Thyroid gland (tissue), 4 donors: ENCODE measurements at regions not wholly inside any gene's neighbourhood (a gene's known extent, or its start where the extent isn't known, plus 50 kb on each side); places are given as distances from the start of the nearest gene placed in this dataset.

ENCODE experiments used
- DNase-seq, 2 donors: peaks; one replicate each; pipeline ENCODE4 v3.0.0-alpha.2; 2019
- H3K27ac ChIP-seq, 3 donors: fragments of 200-600 bp; sonication (generic); 1 replicate in 2 of 3; 2 replicates in 1 of 3; pipeline ENCODE4 v1.5.1; 2016 to 2019; ENCODE audit warnings: mild to moderate bottlenecking in 1 of 3, moderate library complexity in 1 of 3
- H3K27me3 ChIP-seq: fragments of 200-600 bp; sonication (generic); one replicate; pipeline ENCODE4 v1.5.1; 2019
- H3K36me3 ChIP-seq, 2 donors: fragments of 200-600 bp; sonication (generic); one replicate each; pipeline ENCODE4 v1.5.1; 2016 to 2019
- H3K4me1 ChIP-seq, 2 donors: fragments of 200-600 bp; sonication (generic); one replicate each; pipeline ENCODE4 v1.5.1; 2017 to 2019
- H3K4me3 ChIP-seq, 3 donors: fragments of 200-600 bp; sonication (generic); replicated peaks in 1 of 3; 1 replicate in 2 of 3; 2 replicates in 1 of 3; pipeline ENCODE4 v1.5.1; 2016; ENCODE audit warnings: mild to moderate bottlenecking in 1 of 3
- H3K9me3 ChIP-seq: fragments of 200-600 bp; sonication (generic); one replicate; pipeline ENCODE4 v1.5.1; 2017
- CTCF ChIP-seq, 6 experiments: fragments of 200-600 bp in 3 of 6; fragments of 450-650 bp in 3 of 6; sonication (generic) in 3 of 6; IDR thresholded peaks; one replicate each; pipeline ENCODE4 v1.5.1; 2016 to 2019; ENCODE audit warnings: antibody characterized with exemption in 6 of 6, mild to moderate bottlenecking in 2 of 6, inconsistent platforms in 1 of 6, moderate library complexity in 1 of 6
- POLR2A ChIP-seq, 2 donors: fragments of 450-650 bp; IDR thresholded peaks; one replicate each; pipeline ENCODE4 v1.6.1; 2017; ENCODE audit warnings: antibody characterized with exemption in 2 of 2, mild to moderate bottlenecking in 2 of 2, moderate library complexity in 1 of 2
- WGBS, 2 donors: methylation state at CpG; one replicate each; pipeline ENCODE4 v1.1.5; 2017; 5-methylcytosine and 5-hydroxymethylcytosine counted together
- intact Hi-C: fragments of 100-400 bp; cut with DNase I; formaldehyde crosslinking; loops from one replicate; pipeline ENCODE4 v1.15.1; 2023

GRCh38 chr20:54344832-54345231 lies 130.6 kb upstream of the DOK5 start:
- H3K4me1 ChIP-seq = no peaks in the 10 kb centered on the region
- H3K4me3 ChIP-seq = no peak overlapping the region
- H3K36me3 ChIP-seq = no peaks in the 10 kb centered on the region
- H3K27ac ChIP-seq = no peak overlapping the region
- 72 to 80% methylated on average over 2 of the region's 2 CpGs for WGBS, 2 donors
- TF ChIP-seq POLR2A (IDR thresholded peaks at IDR 0.05) (no peak), CTCF (IDR thresholded peaks at IDR 0.05) (no peak)
- DNase-seq = no peak
- H3K9me3 ChIP-seq = no peaks in the 10 kb centered on the region
- intact Hi-C loops = no loop called here
- no peaks in the 10 kb centered on the region for H3K27me3 ChIP-seq

DNA sequence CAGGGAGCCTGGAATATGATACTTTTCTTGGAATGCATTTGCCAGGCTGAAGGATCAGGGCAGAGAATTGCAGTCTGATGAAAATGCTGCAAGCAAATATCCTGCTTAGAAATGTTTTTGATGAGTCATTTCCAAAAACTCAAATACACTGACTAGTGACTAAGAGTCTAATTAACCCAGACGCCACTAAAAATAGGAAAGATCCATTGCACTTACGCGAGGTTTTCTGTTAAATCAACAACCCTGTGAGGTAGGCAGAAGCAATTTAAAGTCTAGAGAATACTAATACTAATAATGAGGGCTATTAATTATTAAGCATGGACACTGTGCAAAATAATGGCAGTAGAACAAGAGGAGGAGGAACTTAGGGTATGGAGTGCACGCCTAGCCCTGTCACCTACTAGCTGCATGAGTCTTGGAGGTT lies 130.1 kb upstream of the DOK5 start:
- intact Hi-C loops = no loop called here
- no peak overlapping the region for H3K27ac ChIP-seq
- no peak overlapping the region for H3K4me3 ChIP-seq
- H3K9me3 ChIP-seq = no peaks in the 10 kb centered on the region
- TF ChIP-seq CTCF (IDR thresholded peaks at IDR 0.05) = no peak
- no peak for TF ChIP-seq POLR2A (IDR thresholded peaks at IDR 0.05)
- 55 to 63% methylated on average over 4 of the region's 4 CpGs for WGBS, 2 donors
- no peaks in the 10 kb centered on the region for H3K36me3 ChIP-seq
- no peaks in the 10 kb centered on the region for H3K4me1 ChIP-seq
- DNase-seq = no peak
- no peaks in the 10 kb centered on the region for H3K27me3 ChIP-seq

DNA sequence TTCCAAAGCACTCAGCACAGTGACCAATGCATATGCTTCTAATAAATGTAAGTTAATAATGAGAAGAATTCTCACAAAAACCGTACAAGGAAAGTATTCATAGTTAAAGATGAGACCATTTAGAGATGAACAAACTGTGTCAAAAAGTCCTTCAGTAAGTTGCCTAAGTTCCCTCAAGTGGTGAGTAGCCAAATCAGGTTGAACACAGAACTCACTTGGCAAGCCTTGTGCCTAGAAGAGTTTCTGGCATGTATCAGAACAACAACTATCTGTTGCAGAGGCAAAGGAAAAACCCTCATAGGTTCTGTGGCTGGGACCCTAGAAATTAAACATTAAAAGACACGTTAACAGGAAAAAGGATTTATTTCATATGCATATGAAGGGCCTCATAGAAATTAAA lies 129.6 kb upstream of the DOK5 start:
- H3K27me3 ChIP-seq = no peaks in the 10 kb centered on the region
- H3K27ac ChIP-seq = no peak overlapping the region
- 61 to 68% methylated on average over 2 of the region's 2 CpGs for WGBS, 2 donors
- H3K4me1 ChIP-seq = no peaks in the 10 kb centered on the region
- DNase-seq = no peak
- no peak overlapping the region for H3K4me3 ChIP-seq
- H3K36me3 ChIP-seq = no peaks in the 10 kb centered on the region
- no peak for TF ChIP-seq POLR2A (IDR thresholded peaks at IDR 0.05)
- no peak for TF ChIP-seq CTCF (IDR thresholded peaks at IDR 0.05)
- intact Hi-C loops = no loop called here
- H3K9me3 ChIP-seq = no peaks in the 10 kb centered on the region

DNA sequence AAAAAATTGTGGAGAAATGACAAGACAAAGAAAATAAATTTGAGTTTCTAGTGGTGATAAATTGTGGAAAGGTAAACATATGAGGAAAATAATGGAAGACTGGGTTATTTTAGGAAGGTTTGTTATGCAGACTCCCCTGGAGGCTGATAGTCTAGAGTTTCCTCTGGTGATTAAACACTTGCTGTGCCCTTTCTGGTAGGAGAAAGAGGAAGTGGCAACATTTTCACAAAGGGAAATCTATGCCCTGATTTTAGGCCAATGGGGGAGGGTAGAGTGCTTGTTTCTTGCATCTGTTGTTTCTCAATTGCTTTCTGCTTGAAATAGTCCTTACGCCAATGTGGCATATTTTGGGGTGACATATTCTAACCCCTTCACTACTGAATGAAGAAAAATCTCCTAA lies 129.1 kb upstream of the DOK5 start:
- WGBS, 2 donors = 93 to 95% methylated on average over 1 of the region's 1 CpG
- TF ChIP-seq CTCF (IDR thresholded peaks at IDR 0.05) = no peak
- no peak for TF ChIP-seq POLR2A (IDR thresholded peaks at IDR 0.05)
- H3K36me3 ChIP-seq = no peaks in the 10 kb centered on the region
- intact Hi-C loops = no loop called here
- no peak overlapping the region for H3K4me3 ChIP-seq
- DNase-seq = no peak
- no peak overlapping the region for H3K27ac ChIP-seq
- H3K9me3 ChIP-seq = no peaks in the 10 kb centered on the region
- no peaks in the 10 kb centered on the region for H3K4me1 ChIP-seq
- no peaks in the 10 kb centered on the region for H3K27me3 ChIP-seq

GRCh38 chr20:54347166-54347833 lies 128.1 kb upstream of the DOK5 start:
- no peak for TF ChIP-seq CTCF (IDR thresholded peaks at IDR 0.05)
- TF ChIP-seq POLR2A (IDR thresholded peaks at IDR 0.05) = no peak
- no peaks in the 10 kb centered on the region for H3K9me3 ChIP-seq
- H3K27ac ChIP-seq = no peak overlapping the region
- DNase-seq = no peak
- H3K36me3 ChIP-seq = no peaks in the 10 kb centered on the region
- WGBS, 2 donors = 88 to 93% methylated on average over 9 of the region's 9 CpGs
- intact Hi-C loops = no loop called here
- H3K27me3 ChIP-seq = no peaks in the 10 kb centered on the region
- H3K4me3 ChIP-seq = no peak overlapping the region
- H3K4me1 ChIP-seq = no peaks in the 10 kb centered on the region
